Upper lobe of left lung (tissue), 6 donors: ENCODE measurements at regions not wholly inside any gene's neighbourhood (a gene's known extent, or its start where the extent isn't known, plus 50 kb on each side); places are given as distances from the start of the nearest gene placed in this dataset.
A peak's percentile ranks its signal among the peaks of the same experiment; 100 is the strongest.

Experiments
- ATAC-seq, 2 donors: fragments of 200-7000 bp; cut with Tn5 transposase; one replicate each; pipeline ENCODE4 v1.9.1; 2022; ENCODE audit warnings: mild to moderate bottlenecking in 2 of 2, moderate library complexity in 2 of 2; ENCODE audit not compliant: low FRiP score in 2 of 2
- DNase-seq, 2 donors: peaks; one replicate each; pipeline ENCODE4 v3.0.0-alpha.2; 2019 to 2020
- H3K27ac ChIP-seq, 4 donors: fragments of 200-600 bp; sonication (generic); one replicate each; pipeline ENCODE4 v1.5.1; 2016 to 2019
- H3K27me3 ChIP-seq, 4 donors: fragments of 200-600 bp; sonication (generic); one replicate each; pipeline ENCODE4 v1.5.1; 2017 to 2019
- H3K36me3 ChIP-seq, 4 donors: fragments of 200-600 bp; sonication (generic); one replicate each; pipeline ENCODE4 v1.5.1; 2016 to 2019
- H3K4me1 ChIP-seq, 4 donors: fragments of 200-600 bp; sonication (generic); one replicate each; pipeline ENCODE4 v1.5.1; 2018 to 2019
- H3K4me3 ChIP-seq, 4 donors: fragments of 200-600 bp; sonication (generic); one replicate each; pipeline ENCODE4 v1.5.1; 2017 to 2019; ENCODE audit warnings: mild to moderate bottlenecking in 2 of 4, moderate library complexity in 1 of 4
- H3K9me3 ChIP-seq, 4 donors: fragments of 200-600 bp; sonication (generic); one replicate each; pipeline ENCODE4 v1.5.1; 2018 to 2019
- CTCF ChIP-seq, 6 experiments: fragments of 450-650 bp in 4 of 6; fragments of 200-600 bp in 2 of 6; sonication (generic) in 2 of 6; IDR thresholded peaks; one replicate each; pipeline ENCODE4 v1.5.1; 2016 to 2019; ENCODE audit warnings: antibody characterized with exemption in 6 of 6
- EP300 ChIP-seq, 4 donors: sonication (generic); formaldehyde crosslinking; IDR thresholded peaks; one replicate each; pipeline ENCODE4 v1.5.1; 2017; ENCODE audit warnings: antibody characterized with exemption in 4 of 4, control low read depth in 2 of 4
- POLR2A ChIP-seq, 4 donors: fragments of 450-650 bp; IDR thresholded peaks; one replicate each; pipeline ENCODE4 v1.5.1; 2016 to 2017; ENCODE audit warnings: antibody characterized with exemption in 4 of 4, mild to moderate bottlenecking in 2 of 4
- POLR2AphosphoS5 ChIP-seq, 2 donors: sonication (generic); formaldehyde crosslinking; IDR thresholded peaks; one replicate each; pipeline ENCODE4 v1.5.1; 2017; ENCODE audit warnings: antibody characterized with exemption in 2 of 2
- whole genome bisulfite sequencing, 2 donors: methylation state at CpG; one replicate each; pipeline ENCODE4 v1.1.5; 2017 to 2018; 5-methylcytosine and 5-hydroxymethylcytosine counted together
- donor health status: DM: no; HTN: no; CAD: no; lungs with moderate emphysema.
- donor health status: DM: no; HTN: yes; CAD: no; lungs with severe emphysema.

- no peak for TF ChIP-seq POLR2AphosphoS5 (IDR thresholded peaks at IDR 0.05)
- no peak for TF ChIP-seq EP300 (IDR thresholded peaks at IDR 0.05)
- TF ChIP-seq CTCF (IDR thresholded peaks at IDR 0.05): no peak
- no peak for TF ChIP-seq POLR2A (IDR thresholded peaks at IDR 0.05)
- Histone ChIP-seq H3K4me3 (no peak overlapping the region), H3K27me3 (no peaks in the 10 kb centered on the region), H3K9me3 (no peaks in the 10 kb centered on the region), H3K36me3 (no peaks in the 10 kb centered on the region), H3K27ac (no peak overlapping the region), H3K4me1 (no peaks in the 10 kb centered on the region)
- ATAC-seq (no peak), DNase-seq (no peak)
- WGBS, 2 donors: 63 to 80% methylated on average over 3 of the region's 3 CpGs
Measured at GRCh38 chr17:52298881-52299280, 140.4 kb upstream of the CA10 start.

GRCh38 chr17:52297230-52298010 lies 138.9 kb upstream of the CA10 start:
- peak in 1 of 6 experiments; percentile 6 for TF ChIP-seq CTCF (IDR thresholded peaks at IDR 0.05)
- no peak for TF ChIP-seq POLR2AphosphoS5 (IDR thresholded peaks at IDR 0.05)
- DNase-seq: no peak
- no peaks in the 10 kb centered on the region for H3K36me3 ChIP-seq
- H3K4me1 ChIP-seq: no peaks in the 10 kb centered on the region
- H3K9me3 ChIP-seq: no peaks in the 10 kb centered on the region
- 60 to 61% methylated on average over 10 of the region's 10 CpGs for WGBS, 2 donors
- H3K27ac ChIP-seq: no peak overlapping the region
- H3K4me3 ChIP-seq: no peak overlapping the region
- no peak for ATAC-seq
- H3K27me3 ChIP-seq: no peaks in the 10 kb centered on the region

GRCh38 chr17:52294301-52294700 lies 135.8 kb upstream of the CA10 start:
- no peak for TF ChIP-seq POLR2A (IDR thresholded peaks at IDR 0.05)
- TF ChIP-seq CTCF (IDR thresholded peaks at IDR 0.05): no peak
- TF ChIP-seq EP300 (IDR thresholded peaks at IDR 0.05): no peak
- no peak for TF ChIP-seq POLR2AphosphoS5 (IDR thresholded peaks at IDR 0.05)
- Histone ChIP-seq H3K27ac (no peak overlapping the region), H3K9me3 (no peaks in the 10 kb centered on the region), H3K4me1 (no peaks in the 10 kb centered on the region), H3K4me3 (no peak overlapping the region), H3K27me3 (no peaks in the 10 kb centered on the region), H3K36me3 (no peaks in the 10 kb centered on the region)
- DNase-seq: no peak
- 89 to 94% methylated on average over 1 of the region's 1 CpG for WGBS, 2 donors
- ATAC-seq: no peak

GRCh38 chr17:52287611-52288010 lies 129.1 kb upstream of the CA10 start:
- H3K9me3 ChIP-seq: no peaks in the 10 kb centered on the region
- no peak overlapping the region for H3K4me3 ChIP-seq
- no peaks in the 10 kb centered on the region for H3K4me1 ChIP-seq
- ATAC-seq (no peak), DNase-seq (no peak)
- no peak overlapping the region for H3K27ac ChIP-seq
- no peaks in the 10 kb centered on the region for H3K36me3 ChIP-seq
- TF ChIP-seq POLR2AphosphoS5 (IDR thresholded peaks at IDR 0.05): no peak
- no peak for TF ChIP-seq POLR2A (IDR thresholded peaks at IDR 0.05)
- H3K27me3 ChIP-seq: no peaks in the 10 kb centered on the region
- WGBS, 2 donors: 77 to 95% methylated on average over 2 of the region's 2 CpGs

- ATAC-seq (no peak), DNase-seq (no peak)
- no peaks in the 10 kb centered on the region for H3K9me3 ChIP-seq
- no peak for TF ChIP-seq CTCF (IDR thresholded peaks at IDR 0.05)
- no peak for TF ChIP-seq EP300 (IDR thresholded peaks at IDR 0.05)
- TF ChIP-seq POLR2AphosphoS5 (IDR thresholded peaks at IDR 0.05): no peak
- no peak for TF ChIP-seq POLR2A (IDR thresholded peaks at IDR 0.05)
- no peaks in the 10 kb centered on the region for H3K36me3 ChIP-seq
- WGBS, 2 donors: 51 to 75% methylated on average over 2 of the region's 2 CpGs
- no peak overlapping the region for H3K4me3 ChIP-seq
- no peak overlapping the region for H3K27ac ChIP-seq
- H3K4me1 ChIP-seq: no peaks in the 10 kb centered on the region
- H3K27me3 ChIP-seq: no peaks in the 10 kb centered on the region
Measured at GRCh38 chr17:52283872-52284271, 125.4 kb upstream of the CA10 start.
